ENCODE measurements at regions not wholly inside any gene's neighbourhood (a gene's known extent, or its start where the extent isn't known, plus 50 kb on each side); places are given as distances from the start of the nearest gene placed in this dataset.

DNA sequence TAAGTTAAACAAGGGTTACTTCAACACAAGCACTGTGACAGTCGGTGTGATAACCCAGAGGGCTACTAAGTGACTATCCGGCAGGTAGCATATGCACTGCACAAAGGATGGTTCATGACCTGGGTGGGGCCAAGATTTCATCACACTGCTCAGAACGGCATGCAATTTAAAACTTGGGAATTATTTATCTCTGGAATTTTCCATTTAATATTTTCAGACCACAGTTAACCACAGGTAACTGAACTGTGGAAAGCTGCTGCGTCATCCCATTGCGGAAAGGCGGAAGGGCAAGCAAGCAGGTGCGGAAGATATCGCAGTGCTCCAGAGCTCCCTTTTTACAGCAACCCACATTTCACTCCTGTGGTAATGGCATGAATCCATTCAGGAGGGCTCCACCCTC is 540.8 kb downstream of the INSC start:
- TF ChIP-seq PAX5 (IDR thresholded peaks at IDR 0.05; ENCODE audit: insufficient read depth, low read length, severe bottlenecking), result no peak
- TF ChIP-seq SPI1 (IDR thresholded peaks at IDR 0.05; ENCODE audit: low read depth, low read length), result no peak
- TF ChIP-seq TAF1 (IDR thresholded peaks at IDR 0.05; ENCODE audit: low read depth, low read length), result no peak
- TF ChIP-seq POLR2A (IDR thresholded peaks at IDR 0.05; ENCODE audit: low read depth, low read length), result no peak
- FAIRE-seq (no peak), DNase-seq (ENCODE audit: insufficient read length, low spot score) (no peak)

DNA sequence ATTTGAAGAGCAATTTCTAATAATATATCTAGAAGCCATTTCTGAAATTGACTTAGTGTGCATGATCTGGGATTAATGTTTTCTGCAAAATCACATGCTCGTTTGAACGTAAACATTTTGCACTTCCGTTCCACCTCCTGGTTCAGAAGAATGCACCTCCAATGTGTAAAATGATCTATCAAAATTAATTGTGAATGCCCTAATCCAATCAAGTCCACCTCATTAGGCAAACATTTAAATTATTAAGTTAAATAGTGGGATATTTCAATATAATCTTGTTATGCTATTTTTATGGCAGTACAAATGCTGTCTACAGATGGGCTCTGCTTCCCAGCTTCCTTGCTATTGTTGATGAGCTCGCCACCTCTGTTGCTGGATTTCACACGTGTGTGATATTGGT is 542.5 kb downstream of the INSC start:
- no peak for TF ChIP-seq POLR2AphosphoS5 (IDR thresholded peaks at IDR 0.05; ENCODE audit: low read depth, low read length)
- TF ChIP-seq POU2F2 (IDR thresholded peaks at IDR 0.05; ENCODE audit: low read depth, low read length), result no peak
- TF ChIP-seq PAX5 (IDR thresholded peaks at IDR 0.05; ENCODE audit: insufficient read depth, low read length, severe bottlenecking), result no peak
- TF ChIP-seq POLR2A (IDR thresholded peaks at IDR 0.05; ENCODE audit: low read depth, low read length), result no peak
- no peak for TF ChIP-seq SPI1 (IDR thresholded peaks at IDR 0.05; ENCODE audit: low read depth, low read length)
- no peak for TF ChIP-seq TAF1 (IDR thresholded peaks at IDR 0.05; ENCODE audit: low read depth, low read length)
- FAIRE-seq (no peak), DNase-seq (ENCODE audit: insufficient read length, low spot score) (no peak)

DNA sequence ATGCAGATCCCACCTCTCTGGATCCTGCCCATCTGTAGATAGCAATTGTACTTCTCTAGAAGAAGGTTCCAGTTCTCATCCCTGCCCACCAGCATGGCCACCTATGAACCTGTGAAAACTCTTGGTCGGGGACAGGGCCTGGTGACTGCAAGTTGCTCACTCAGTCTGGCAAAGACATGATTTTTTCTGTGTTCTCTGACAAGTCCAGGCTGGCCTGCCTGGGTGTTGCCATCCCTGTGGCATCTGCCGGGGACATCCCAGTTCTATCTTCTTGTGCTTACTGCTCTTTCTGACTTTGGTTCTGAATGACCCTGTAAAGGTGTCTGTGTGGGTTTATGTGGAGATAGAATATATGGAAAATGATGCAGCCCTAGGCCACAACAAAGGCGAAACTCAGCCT is 545.8 kb downstream of the INSC start:
- TF ChIP-seq POLR2A (IDR thresholded peaks at IDR 0.05; ENCODE audit: low read depth, low read length), result no peak
- no peak for TF ChIP-seq PAX5 (IDR thresholded peaks at IDR 0.05; ENCODE audit: insufficient read depth, low read length, severe bottlenecking)
- no peak for TF ChIP-seq TAF1 (IDR thresholded peaks at IDR 0.05; ENCODE audit: low read depth, low read length)
- TF ChIP-seq POLR2AphosphoS5 (IDR thresholded peaks at IDR 0.05; ENCODE audit: low read depth, low read length), result no peak
- no peak for TF ChIP-seq SPI1 (IDR thresholded peaks at IDR 0.05; ENCODE audit: low read depth, low read length)
- no peak for TF ChIP-seq POU2F2 (IDR thresholded peaks at IDR 0.05; ENCODE audit: low read depth, low read length)
- no peak for FAIRE-seq
- DNase-seq (ENCODE audit: insufficient read length, low spot score), result no peak

DNA sequence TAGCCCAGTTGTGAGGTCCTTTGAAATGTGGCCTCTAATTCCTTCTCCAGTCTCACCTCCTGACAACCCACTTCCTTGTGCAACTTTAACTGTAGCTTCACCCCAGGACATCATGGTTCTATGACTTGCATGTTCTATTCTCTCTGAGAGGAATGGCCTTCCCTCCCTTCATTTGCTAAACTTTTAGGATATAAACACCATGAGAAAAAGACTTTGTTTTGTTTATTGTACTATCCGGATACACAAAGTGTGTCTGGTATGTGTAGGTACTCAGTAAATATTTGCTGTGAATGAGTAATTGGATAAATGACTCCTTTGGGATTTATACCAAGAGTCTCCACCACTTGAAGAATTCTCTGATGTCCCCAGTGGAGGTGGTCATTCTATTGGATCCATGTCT is 547.6 kb downstream of the INSC start:
- FAIRE-seq (no peak), DNase-seq (ENCODE audit: insufficient read length, low spot score) (no peak)
- TF ChIP-seq TAF1 (IDR thresholded peaks at IDR 0.05; ENCODE audit: low read depth, low read length) (no peak), POU2F2 (IDR thresholded peaks at IDR 0.05; ENCODE audit: low read depth, low read length) (no peak), POLR2AphosphoS5 (IDR thresholded peaks at IDR 0.05; ENCODE audit: low read depth, low read length) (no peak), POLR2A (IDR thresholded peaks at IDR 0.05; ENCODE audit: low read depth, low read length) (no peak), SPI1 (IDR thresholded peaks at IDR 0.05; ENCODE audit: low read depth, low read length) (no peak), PAX5 (IDR thresholded peaks at IDR 0.05; ENCODE audit: insufficient read depth, low read length, severe bottlenecking) (no peak)

DNA sequence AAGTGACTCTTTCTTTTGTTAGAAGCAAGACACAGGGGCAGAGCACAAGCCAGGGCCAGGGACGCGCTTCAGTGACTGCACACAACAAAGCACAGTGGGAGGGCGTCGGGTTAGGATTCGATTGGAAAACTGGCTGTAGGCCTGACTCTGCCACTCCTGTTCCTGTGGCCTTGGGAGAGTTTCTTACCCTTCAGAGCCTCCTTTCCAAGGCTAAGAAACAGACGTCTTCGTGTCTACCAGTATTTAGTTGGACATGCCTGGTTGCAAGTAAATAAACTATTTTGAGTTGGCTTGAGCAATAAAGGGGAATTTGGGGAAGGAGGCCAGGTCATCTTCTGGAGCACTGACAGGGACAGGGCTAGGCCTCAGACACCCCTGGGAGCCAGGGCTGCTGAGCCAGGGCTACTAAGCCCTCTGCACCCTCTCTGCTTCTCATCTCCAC is 549.1 kb downstream of the INSC start:
- no peak for DNase-seq (ENCODE audit: insufficient read length, low spot score)
- TF ChIP-seq POLR2A (IDR thresholded peaks at IDR 0.05; ENCODE audit: low read depth, low read length) (no peak), POLR2AphosphoS5 (IDR thresholded peaks at IDR 0.05; ENCODE audit: low read depth, low read length) (no peak), PAX5 (IDR thresholded peaks at IDR 0.05; ENCODE audit: insufficient read depth, low read length, severe bottlenecking) (no peak), SPI1 (IDR thresholded peaks at IDR 0.05; ENCODE audit: low read depth, low read length) (no peak), TAF1 (IDR thresholded peaks at IDR 0.05; ENCODE audit: low read depth, low read length) (no peak), POU2F2 (IDR thresholded peaks at IDR 0.05; ENCODE audit: low read depth, low read length) (no peak)
- FAIRE-seq, result no peak

DNA sequence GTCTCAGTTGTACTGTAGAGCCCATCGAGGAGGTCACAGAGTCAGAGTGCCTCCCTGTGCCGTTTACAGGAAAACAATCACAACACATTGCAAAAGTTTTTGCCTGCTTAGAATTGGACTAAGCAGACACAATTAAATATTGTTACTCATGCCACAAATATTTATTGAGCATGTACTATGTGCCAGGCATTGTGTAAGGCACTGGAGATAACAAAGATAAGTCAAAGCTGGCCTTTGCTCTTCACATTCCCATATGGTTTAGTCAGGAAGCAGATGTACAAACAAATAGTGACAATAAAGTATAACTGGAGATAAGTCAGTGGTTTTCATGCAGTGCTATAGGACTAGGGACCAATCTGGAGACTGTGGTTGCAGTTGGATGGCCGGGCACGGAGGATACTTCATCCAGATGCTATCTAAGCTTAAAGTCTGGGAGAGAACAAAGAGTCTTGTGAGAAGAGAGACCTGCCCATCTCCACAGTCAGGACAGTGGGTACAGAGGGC is 550.7 kb downstream of the INSC start:
- FAIRE-seq, result no peak
- no peak for DNase-seq (ENCODE audit: insufficient read length, low spot score)
- TF ChIP-seq POLR2AphosphoS5 (IDR thresholded peaks at IDR 0.05; ENCODE audit: low read depth, low read length) (no peak), PAX5 (IDR thresholded peaks at IDR 0.05; ENCODE audit: insufficient read depth, low read length, severe bottlenecking) (no peak), POU2F2 (IDR thresholded peaks at IDR 0.05; ENCODE audit: low read depth, low read length) (no peak), TAF1 (IDR thresholded peaks at IDR 0.05; ENCODE audit: low read depth, low read length) (no peak), POLR2A (IDR thresholded peaks at IDR 0.05; ENCODE audit: low read depth, low read length) (no peak), SPI1 (IDR thresholded peaks at IDR 0.05; ENCODE audit: low read depth, low read length) (no peak)

DNA sequence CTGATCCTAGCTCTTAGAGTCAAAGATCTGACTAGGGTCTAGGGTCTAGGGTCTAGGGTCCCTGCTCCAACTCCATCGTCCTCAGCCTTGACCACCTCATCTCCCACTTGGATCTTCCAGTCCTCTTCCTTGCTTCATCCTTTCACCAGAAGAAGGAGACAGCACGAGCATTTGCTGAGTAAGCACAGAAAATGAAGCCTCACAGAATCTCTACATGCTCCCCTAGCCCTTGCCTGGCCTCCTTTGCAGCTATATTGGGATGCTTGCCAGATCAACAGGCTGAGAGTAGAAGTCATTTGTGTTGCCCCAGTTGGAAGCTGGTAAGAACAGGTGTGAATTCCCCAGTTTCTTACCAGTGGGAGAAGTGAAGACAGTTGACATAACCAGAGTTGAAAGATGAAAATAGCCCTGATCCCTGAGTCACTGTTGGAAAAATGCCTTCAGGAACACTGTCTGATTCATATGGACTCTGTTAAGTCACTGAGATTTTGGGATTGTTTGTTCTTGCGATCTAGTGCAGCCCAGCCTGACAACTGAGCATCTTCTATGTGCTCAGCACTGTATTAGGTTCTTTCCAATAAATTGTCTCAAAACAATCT is 552.5 kb downstream of the INSC start:
- DNase-seq (ENCODE audit: insufficient read length, low spot score) (no peak), FAIRE-seq (no peak)
- TF ChIP-seq SPI1 (IDR thresholded peaks at IDR 0.05; ENCODE audit: low read depth, low read length) (no peak), POLR2A (IDR thresholded peaks at IDR 0.05; ENCODE audit: low read depth, low read length) (no peak), PAX5 (IDR thresholded peaks at IDR 0.05; ENCODE audit: insufficient read depth, low read length, severe bottlenecking) (no peak), POU2F2 (IDR thresholded peaks at IDR 0.05; ENCODE audit: low read depth, low read length) (no peak), POLR2AphosphoS5 (IDR thresholded peaks at IDR 0.05; ENCODE audit: low read depth, low read length) (no peak), TAF1 (IDR thresholded peaks at IDR 0.05; ENCODE audit: low read depth, low read length) (no peak)

DNA sequence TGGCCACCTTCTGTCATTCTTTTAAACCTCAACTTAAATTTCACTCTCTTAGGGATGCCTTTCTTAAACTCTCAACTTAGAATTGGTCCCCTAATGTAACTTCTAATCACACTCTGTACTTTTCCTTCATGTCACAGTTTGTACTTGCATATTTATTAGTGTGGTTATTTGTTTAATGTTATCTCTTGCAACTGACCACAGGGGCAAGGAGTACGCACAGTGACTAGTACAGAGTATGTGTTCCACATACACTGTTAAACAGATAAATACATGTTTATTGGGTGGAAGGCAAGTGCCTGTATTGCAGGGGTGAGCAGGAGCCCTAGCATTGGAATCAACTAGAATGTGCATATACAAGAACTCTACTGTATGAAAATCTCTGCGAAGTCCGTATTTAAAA is 554.0 kb downstream of the INSC start:
- DNase-seq (ENCODE audit: insufficient read length, low spot score), result no peak
- TF ChIP-seq POU2F2 (IDR thresholded peaks at IDR 0.05; ENCODE audit: low read depth, low read length), result no peak
- no peak for TF ChIP-seq POLR2AphosphoS5 (IDR thresholded peaks at IDR 0.05; ENCODE audit: low read depth, low read length)
- TF ChIP-seq PAX5 (IDR thresholded peaks at IDR 0.05; ENCODE audit: insufficient read depth, low read length, severe bottlenecking), result no peak
- no peak for TF ChIP-seq TAF1 (IDR thresholded peaks at IDR 0.05; ENCODE audit: low read depth, low read length)
- TF ChIP-seq SPI1 (IDR thresholded peaks at IDR 0.05; ENCODE audit: low read depth, low read length), result no peak
- TF ChIP-seq POLR2A (IDR thresholded peaks at IDR 0.05; ENCODE audit: low read depth, low read length), result no peak
- FAIRE-seq, result no peak

DNA sequence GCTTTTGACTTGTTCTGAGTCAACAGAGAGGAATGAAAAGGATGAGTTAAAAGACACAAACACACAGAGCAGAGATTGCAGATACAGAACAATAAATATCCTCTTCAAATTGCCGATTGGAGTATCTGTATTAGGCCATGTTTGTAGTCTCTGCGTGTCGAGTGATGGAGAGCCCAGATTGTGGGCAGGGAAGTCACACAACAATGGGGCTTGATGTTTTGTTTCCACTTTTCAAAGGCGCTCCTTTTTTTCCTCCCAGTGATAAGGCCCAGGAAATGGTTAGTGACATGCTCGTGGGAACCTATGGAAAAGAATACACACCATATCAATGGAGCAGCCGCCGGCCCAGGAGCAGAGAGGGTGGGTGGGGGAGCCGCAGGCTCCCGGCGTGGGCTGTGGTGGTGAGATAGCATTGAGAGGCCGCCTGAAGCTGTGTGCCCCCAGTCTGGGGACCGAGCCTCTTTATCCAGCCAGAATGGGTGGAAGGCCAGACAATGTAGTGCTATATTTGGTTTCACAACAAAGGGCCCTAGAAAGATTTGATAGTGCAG is 555.9 kb downstream of the INSC start:
- no peak for TF ChIP-seq PAX5 (IDR thresholded peaks at IDR 0.05; ENCODE audit: insufficient read depth, low read length, severe bottlenecking)
- TF ChIP-seq POLR2AphosphoS5 (IDR thresholded peaks at IDR 0.05; ENCODE audit: low read depth, low read length), result no peak
- no peak for TF ChIP-seq POLR2A (IDR thresholded peaks at IDR 0.05; ENCODE audit: low read depth, low read length)
- no peak for TF ChIP-seq SPI1 (IDR thresholded peaks at IDR 0.05; ENCODE audit: low read depth, low read length)
- no peak for TF ChIP-seq POU2F2 (IDR thresholded peaks at IDR 0.05; ENCODE audit: low read depth, low read length)
- TF ChIP-seq TAF1 (IDR thresholded peaks at IDR 0.05; ENCODE audit: low read depth, low read length), result no peak
- DNase-seq (ENCODE audit: insufficient read length, low spot score) (no peak), FAIRE-seq (no peak)
